ENCODE measurements at regions not wholly inside any gene's neighbourhood (a gene's known extent, or its start where the extent isn't known, plus 50 kb on each side); places are given as distances from the start of the nearest gene placed in this dataset.

- peaks cover 2% of the 10 kb centered on the region for H3K36me3 Mint-ChIP-seq
- H3K9me3 Mint-ChIP-seq, result peaks cover 3% of the 10 kb centered on the region
- no peak overlapping the region for H3K4me3 Mint-ChIP-seq
- no peak for DNase-seq
- H3K4me1 Mint-ChIP-seq, result no peaks in the 10 kb centered on the region
- peaks cover 40% of the 10 kb centered on the region for H3K27me3 Mint-ChIP-seq
- H3K27ac Mint-ChIP-seq, result no peak overlapping the region
Observed at GRCh38 chr9:7354704-7355103, 444.9 kb downstream of the DMAC1 start.

- Mint-ChIP-seq H3K4me1 (no peaks in the 10 kb centered on the region), H3K9me3 (peaks cover 12% of the 10 kb centered on the region), H3K36me3 (peaks cover 4% of the 10 kb centered on the region), H3K27me3 (peaks cover 25% of the 10 kb centered on the region), H3K4me3 (no peak overlapping the region), H3K27ac (no peak overlapping the region)
- DNase-seq, result no peak
Observed at GRCh38 chr9:7348692-7349091, 450.9 kb downstream of the DMAC1 start.

GRCh38 chr9:7347556-7347955 lies 452.0 kb downstream of the DMAC1 start:
- no peak for DNase-seq
- Mint-ChIP-seq H3K4me1 (no peaks in the 10 kb centered on the region), H3K27me3 (peaks cover 33% of the 10 kb centered on the region), H3K4me3 (no peak overlapping the region), H3K27ac (no peak overlapping the region), H3K36me3 (peaks cover 4% of the 10 kb centered on the region), H3K9me3 (peaks cover 12% of the 10 kb centered on the region)

GRCh38 chr9:7346144-7346543 lies 453.4 kb downstream of the DMAC1 start:
- no peak overlapping the region for H3K27ac Mint-ChIP-seq
- H3K27me3 Mint-ChIP-seq, result peaks cover 38% of the 10 kb centered on the region
- DNase-seq, result no peak
- H3K4me1 Mint-ChIP-seq, result peaks cover 8% of the 10 kb centered on the region
- peaks cover 4% of the 10 kb centered on the region for H3K36me3 Mint-ChIP-seq
- no peak overlapping the region for H3K4me3 Mint-ChIP-seq
- peaks cover 12% of the 10 kb centered on the region for H3K9me3 Mint-ChIP-seq

- DNase-seq, result no peak
- Mint-ChIP-seq H3K4me3 (no peak overlapping the region), H3K36me3 (no peaks in the 10 kb centered on the region), H3K27ac (no peak overlapping the region), H3K4me1 (peaks cover 8% of the 10 kb centered on the region), H3K9me3 (no peaks in the 10 kb centered on the region), H3K27me3 (peaks cover 41% of the 10 kb centered on the region)
Observed at GRCh38 chr9:7342736-7343135, 456.8 kb downstream of the DMAC1 start.

- H3K27ac Mint-ChIP-seq, result no peak overlapping the region
- H3K9me3 Mint-ChIP-seq, result no peaks in the 10 kb centered on the region
- peaks cover 8% of the 10 kb centered on the region for H3K4me1 Mint-ChIP-seq
- no peaks in the 10 kb centered on the region for H3K36me3 Mint-ChIP-seq
- H3K4me3 Mint-ChIP-seq, result no peak overlapping the region
- DNase-seq, result no peak
- H3K27me3 Mint-ChIP-seq, result peaks cover 45% of the 10 kb centered on the region
Observed at GRCh38 chr9:7342229-7342628, 457.3 kb downstream of the DMAC1 start.

- no peak for DNase-seq
- peaks cover 8% of the 10 kb centered on the region for H3K4me1 Mint-ChIP-seq
- peaks cover 48% of the 10 kb centered on the region for H3K27me3 Mint-ChIP-seq
- H3K9me3 Mint-ChIP-seq, result no peaks in the 10 kb centered on the region
- H3K27ac Mint-ChIP-seq, result no peak overlapping the region
- no peak overlapping the region for H3K4me3 Mint-ChIP-seq
- no peaks in the 10 kb centered on the region for H3K36me3 Mint-ChIP-seq
Observed at GRCh38 chr9:7341571-7341970, 458.0 kb downstream of the DMAC1 start.

- Mint-ChIP-seq H3K36me3 (no peaks in the 10 kb centered on the region), H3K27me3 (peaks cover 43% of the 10 kb centered on the region), H3K4me1 (peaks cover 8% of the 10 kb centered on the region), H3K4me3 (no peak overlapping the region), H3K9me3 (no peaks in the 10 kb centered on the region), H3K27ac (no peak overlapping the region)
- DNase-seq, result no peak
Observed at GRCh38 chr9:7340451-7340850, 459.1 kb downstream of the DMAC1 start.

- DNase-seq, result no peak
- Mint-ChIP-seq H3K27ac (no peak overlapping the region), H3K36me3 (no peaks in the 10 kb centered on the region), H3K27me3 (peaks cover 31% of the 10 kb centered on the region), H3K9me3 (no peaks in the 10 kb centered on the region), H3K4me1 (peaks cover 8% of the 10 kb centered on the region), H3K4me3 (no peak overlapping the region)
Observed at GRCh38 chr9:7338586-7339281, 460.8 kb downstream of the DMAC1 start.

GRCh38 chr9:7336356-7337065 lies 463.1 kb downstream of the DMAC1 start:
- H3K4me1 Mint-ChIP-seq, result no peaks in the 10 kb centered on the region
- no peak overlapping the region for H3K27ac Mint-ChIP-seq
- DNase-seq, result no peak
- peaks cover 14% of the 10 kb centered on the region for H3K27me3 Mint-ChIP-seq
- H3K36me3 Mint-ChIP-seq, result no peaks in the 10 kb centered on the region
- no peaks in the 10 kb centered on the region for H3K9me3 Mint-ChIP-seq
- no peak overlapping the region for H3K4me3 Mint-ChIP-seq

GRCh38 chr9:7333719-7334118 lies 465.9 kb downstream of the DMAC1 start:
- Mint-ChIP-seq H3K27me3 (peaks cover 7% of the 10 kb centered on the region), H3K4me1 (no peaks in the 10 kb centered on the region), H3K27ac (no peak overlapping the region), H3K9me3 (no peaks in the 10 kb centered on the region), H3K36me3 (no peaks in the 10 kb centered on the region), H3K4me3 (no peak overlapping the region)
- DNase-seq, result no peak

GRCh38 chr9:7332780-7333179 lies 466.8 kb downstream of the DMAC1 start:
- H3K27me3 Mint-ChIP-seq, result peaks cover 7% of the 10 kb centered on the region
- H3K9me3 Mint-ChIP-seq, result no peaks in the 10 kb centered on the region
- H3K4me3 Mint-ChIP-seq, result no peak overlapping the region
- H3K27ac Mint-ChIP-seq, result no peak overlapping the region
- H3K4me1 Mint-ChIP-seq, result no peaks in the 10 kb centered on the region
- H3K36me3 Mint-ChIP-seq, result no peaks in the 10 kb centered on the region
- DNase-seq, result no peak

- Mint-ChIP-seq H3K4me1 (no peaks in the 10 kb centered on the region), H3K27me3 (no peaks in the 10 kb centered on the region), H3K27ac (no peak overlapping the region), H3K4me3 (no peak overlapping the region), H3K9me3 (no peaks in the 10 kb centered on the region), H3K36me3 (no peaks in the 10 kb centered on the region)
- no peak for DNase-seq
Observed at GRCh38 chr9:7328453-7328852, 471.1 kb downstream of the DMAC1 start.

- Mint-ChIP-seq H3K9me3 (no peaks in the 10 kb centered on the region), H3K27ac (no peak overlapping the region), H3K36me3 (no peaks in the 10 kb centered on the region), H3K4me3 (no peak overlapping the region), H3K4me1 (no peaks in the 10 kb centered on the region), H3K27me3 (peaks cover 7% of the 10 kb centered on the region)
- DNase-seq, result no peak
Observed at GRCh38 chr9:7325995-7326394, 473.6 kb downstream of the DMAC1 start.

GRCh38 chr9:7324152-7324598 lies 475.4 kb downstream of the DMAC1 start:
- Mint-ChIP-seq H3K27ac (no peak overlapping the region), H3K4me1 (no peaks in the 10 kb centered on the region), H3K36me3 (no peaks in the 10 kb centered on the region), H3K4me3 (no peak overlapping the region), H3K27me3 (peaks cover 22% of the 10 kb centered on the region), H3K9me3 (no peaks in the 10 kb centered on the region)
- no peak for DNase-seq

- DNase-seq, result no peak
- no peaks in the 10 kb centered on the region for H3K4me1 Mint-ChIP-seq
- H3K27me3 Mint-ChIP-seq, result peaks cover 42% of the 10 kb centered on the region
- H3K9me3 Mint-ChIP-seq, result no peaks in the 10 kb centered on the region
- no peak overlapping the region for H3K4me3 Mint-ChIP-seq
- no peak overlapping the region for H3K27ac Mint-ChIP-seq
- H3K36me3 Mint-ChIP-seq, result no peaks in the 10 kb centered on the region
Observed at GRCh38 chr9:7320841-7321240, 478.7 kb downstream of the DMAC1 start.

Measured in activated naive CD8-positive, alpha-beta T cell treated with anti-CD3 and anti-CD28 coated beads for 36 hours (primary cell).